Astrocyte (in vitro differentiated cells and primary cell): ENCODE measurements at regions not wholly inside any gene's neighbourhood (a gene's known extent, or its start where the extent isn't known, plus 50 kb on each side); places are given as distances from the start of the nearest gene placed in this dataset.

Source experiments
- CTCF ChIP-seq: IDR thresholded peaks from 2 replicates; pipeline ENCODE4 v1.5.1; 2011; ENCODE audit warnings: low read depth, mild to moderate bottlenecking, inconsistent platforms, low read length, moderate library complexity; ENCODE audit not compliant: insufficient read depth
- EZH2 ChIP-seq: IDR thresholded peaks from 2 replicates; pipeline ENCODE4 v1.6.1; 2012; ENCODE audit warnings: mild to moderate bottlenecking, low read length, inconsistent platforms; ENCODE audit not compliant: insufficient read depth

- no peak for TF ChIP-seq EZH2
- TF ChIP-seq CTCF: no peak
Observed at GRCh38 chr18:5065615-5066014, 131.4 kb downstream of the AKAIN1 start.
